ENCODE measurements at regions not wholly inside any gene's neighbourhood (a gene's known extent, or its start where the extent isn't known, plus 50 kb on each side); places are given as distances from the start of the nearest gene placed in this dataset.

GRCh38 chr6:159099961-159100360 is 55.2 kb upstream of the TAGAP start:
- peaks cover 46% of the 10 kb centered on the region for H3K4me1 ChIP-seq (ENCODE audit: control insufficient read depth, insufficient read depth, low read length)
- DNase-seq: peak; percentile 7 to 30
- no peak for TF ChIP-seq CTCF (IDR thresholded peaks at IDR 0.05)
- H3K36me3 Mint-ChIP-seq: no peaks in the 10 kb centered on the region
- no peaks in the 10 kb centered on the region for H3K9me3 Mint-ChIP-seq
- intact Hi-C loops (cut with micrococcal nuclease): loop anchor here (2.0 kb wide), 1 partner anchor 37 kb away; no protein-coding TSS in a partner anchor
- H3K4me3 ChIP-seq (ENCODE audit: low read length): no peak overlapping the region
- no peaks in the 10 kb centered on the region for H3K27me3 Mint-ChIP-seq (ENCODE audit: low read depth in 2 of 2)
- H3K27ac ChIP-seq (ENCODE audit: low read length): no peak overlapping the region
- no peaks in the 10 kb centered on the region for H3K27me3 ChIP-seq (ENCODE audit: control insufficient read depth, insufficient read depth, low read length)
- no peaks in the 10 kb centered on the region for H3K36me3 ChIP-seq (ENCODE audit: control insufficient read depth, insufficient read depth, low read length)
- H3K27ac Mint-ChIP-seq: peak overlapping the region; percentile 94 to 99
- H3K4me3 Mint-ChIP-seq: no peak overlapping the region
- H3K9me3 ChIP-seq (ENCODE audit: control insufficient read depth, insufficient read depth, low read length): no peaks in the 10 kb centered on the region
- no peak for ATAC-seq
- H3K4me1 Mint-ChIP-seq: peaks cover 37 to 41% of the 10 kb centered on the region in 2 donors
- WGBS (ENCODE audit: insufficient coverage): 64% methylated on average over 3 of the region's 3 CpGs

GRCh38 chr6:159099276-159099675 is 54.5 kb upstream of the TAGAP start:
- no peaks in the 10 kb centered on the region for H3K9me3 Mint-ChIP-seq
- 79% methylated on average over 3 of the region's 3 CpGs for WGBS (ENCODE audit: insufficient coverage)
- H3K36me3 Mint-ChIP-seq: no peaks in the 10 kb centered on the region
- H3K27ac Mint-ChIP-seq: peak overlapping the region; percentile 94 to 99
- Histone ChIP-seq H3K36me3 (ENCODE audit: control insufficient read depth, insufficient read depth, low read length) (no peaks in the 10 kb centered on the region), H3K4me1 (ENCODE audit: control insufficient read depth, insufficient read depth, low read length) (peaks cover 42% of the 10 kb centered on the region), H3K9me3 (ENCODE audit: control insufficient read depth, insufficient read depth, low read length) (no peaks in the 10 kb centered on the region), H3K4me3 (ENCODE audit: low read length) (no peak overlapping the region), H3K27me3 (ENCODE audit: control insufficient read depth, insufficient read depth, low read length) (no peaks in the 10 kb centered on the region), H3K27ac (ENCODE audit: low read length) (peak overlapping the region; percentile 92)
- ATAC-seq (no peak), DNase-seq (peak; percentile 13 to 30)
- intact Hi-C loops (cut with micrococcal nuclease): loop anchor here (2.0 kb wide), 1 partner anchor 36 kb away; no protein-coding TSS in a partner anchor
- TF ChIP-seq CTCF (IDR thresholded peaks at IDR 0.05): no peak
- H3K27me3 Mint-ChIP-seq (ENCODE audit: low read depth in 2 of 2): no peaks in the 10 kb centered on the region
- no peak overlapping the region for H3K4me3 Mint-ChIP-seq
- H3K4me1 Mint-ChIP-seq: peaks cover 32 to 37% of the 10 kb centered on the region in 2 donors

DNA sequence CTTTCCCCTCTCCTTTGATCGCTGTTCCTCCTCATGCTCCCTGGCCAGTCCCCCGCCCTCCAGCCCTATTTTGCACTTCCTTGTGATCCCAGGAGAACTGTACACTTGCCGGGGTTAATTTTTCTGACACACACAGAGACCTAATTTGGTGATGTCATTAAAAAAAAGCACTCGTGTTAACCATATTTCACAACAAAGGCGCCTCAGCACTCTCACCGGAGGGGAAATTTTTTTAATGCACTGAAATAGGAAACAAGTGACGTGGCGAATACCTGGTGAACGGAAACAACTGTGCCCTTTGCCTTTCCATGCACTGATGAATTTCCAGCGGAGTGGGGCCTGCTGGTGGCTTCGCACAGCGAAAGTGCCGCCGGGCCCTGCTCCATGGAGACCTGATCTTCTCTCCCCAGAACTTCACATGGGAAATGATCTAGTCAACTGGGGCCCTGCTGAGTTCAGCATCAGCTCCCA is 53.9 kb upstream of the TAGAP start:
- H3K27me3 Mint-ChIP-seq (ENCODE audit: low read depth in 2 of 2): no peaks in the 10 kb centered on the region
- H3K4me1 Mint-ChIP-seq: peaks cover 26 to 31% of the 10 kb centered on the region in 2 donors
- H3K4me3 ChIP-seq (ENCODE audit: low read length): no peak overlapping the region
- H3K36me3 Mint-ChIP-seq: no peaks in the 10 kb centered on the region
- peak overlapping the region; percentile 61 for H3K4me3 Mint-ChIP-seq
- 7% methylated on average over 14 of the region's 14 CpGs for WGBS (ENCODE audit: insufficient coverage)
- H3K9me3 Mint-ChIP-seq: no peaks in the 10 kb centered on the region
- H3K27ac ChIP-seq (ENCODE audit: low read length): peak overlapping the region; percentile 92
- DNase-seq (peak; percentile 56 to 92), ATAC-seq (peak; percentile 88 to 89 (median 89))
- H3K27me3 ChIP-seq (ENCODE audit: control insufficient read depth, insufficient read depth, low read length): no peaks in the 10 kb centered on the region
- H3K27ac Mint-ChIP-seq: peak overlapping the region; percentile 94 to 99
- no peak for TF ChIP-seq CTCF (IDR thresholded peaks at IDR 0.05)
- H3K9me3 ChIP-seq (ENCODE audit: control insufficient read depth, insufficient read depth, low read length): no peaks in the 10 kb centered on the region
- no peaks in the 10 kb centered on the region for H3K36me3 ChIP-seq (ENCODE audit: control insufficient read depth, insufficient read depth, low read length)
- peaks cover 42% of the 10 kb centered on the region for H3K4me1 ChIP-seq (ENCODE audit: control insufficient read depth, insufficient read depth, low read length)
- intact Hi-C loops (cut with micrococcal nuclease): loop anchor here (2.0 kb wide), 1 partner anchor 36 kb away; no protein-coding TSS in a partner anchor

GRCh38 chr6:159097256-159097655 is 52.5 kb upstream of the TAGAP start:
- ATAC-seq (no peak), DNase-seq (peak; percentile 14 to 24)
- Histone ChIP-seq H3K9me3 (ENCODE audit: control insufficient read depth, insufficient read depth, low read length) (no peaks in the 10 kb centered on the region), H3K27me3 (ENCODE audit: control insufficient read depth, insufficient read depth, low read length) (no peaks in the 10 kb centered on the region), H3K36me3 (ENCODE audit: control insufficient read depth, insufficient read depth, low read length) (no peaks in the 10 kb centered on the region), H3K4me3 (ENCODE audit: low read length) (no peak overlapping the region), H3K27ac (ENCODE audit: low read length) (no peak overlapping the region), H3K4me1 (ENCODE audit: control insufficient read depth, insufficient read depth, low read length) (peaks cover 39% of the 10 kb centered on the region)
- Mint-ChIP-seq H3K4me1 (peaks cover 24 to 25% of the 10 kb centered on the region in 2 donors), H3K27me3 (ENCODE audit: low read depth in 2 of 2) (no peaks in the 10 kb centered on the region), H3K36me3 (no peaks in the 10 kb centered on the region), H3K27ac (peak overlapping the region in 1 of 2 donors; percentile 94), H3K9me3 (no peaks in the 10 kb centered on the region), H3K4me3 (no peak overlapping the region)
- no peak for TF ChIP-seq CTCF (IDR thresholded peaks at IDR 0.05)
- intact Hi-C loops (cut with micrococcal nuclease): no loop called here
- 67% methylated on average over 6 of the region's 8 CpGs for WGBS (ENCODE audit: insufficient coverage)
